ENCODE measurements at regions not wholly inside any gene's neighbourhood (a gene's known extent, or its start where the extent isn't known, plus 50 kb on each side); places are given as distances from the start of the nearest gene placed in this dataset.

- H3K27ac ChIP-seq = no peak overlapping the region
- H3K4me1 ChIP-seq (ENCODE audit: low read depth) = no peaks in the 10 kb centered on the region
- TF ChIP-seq, protein P1, sequence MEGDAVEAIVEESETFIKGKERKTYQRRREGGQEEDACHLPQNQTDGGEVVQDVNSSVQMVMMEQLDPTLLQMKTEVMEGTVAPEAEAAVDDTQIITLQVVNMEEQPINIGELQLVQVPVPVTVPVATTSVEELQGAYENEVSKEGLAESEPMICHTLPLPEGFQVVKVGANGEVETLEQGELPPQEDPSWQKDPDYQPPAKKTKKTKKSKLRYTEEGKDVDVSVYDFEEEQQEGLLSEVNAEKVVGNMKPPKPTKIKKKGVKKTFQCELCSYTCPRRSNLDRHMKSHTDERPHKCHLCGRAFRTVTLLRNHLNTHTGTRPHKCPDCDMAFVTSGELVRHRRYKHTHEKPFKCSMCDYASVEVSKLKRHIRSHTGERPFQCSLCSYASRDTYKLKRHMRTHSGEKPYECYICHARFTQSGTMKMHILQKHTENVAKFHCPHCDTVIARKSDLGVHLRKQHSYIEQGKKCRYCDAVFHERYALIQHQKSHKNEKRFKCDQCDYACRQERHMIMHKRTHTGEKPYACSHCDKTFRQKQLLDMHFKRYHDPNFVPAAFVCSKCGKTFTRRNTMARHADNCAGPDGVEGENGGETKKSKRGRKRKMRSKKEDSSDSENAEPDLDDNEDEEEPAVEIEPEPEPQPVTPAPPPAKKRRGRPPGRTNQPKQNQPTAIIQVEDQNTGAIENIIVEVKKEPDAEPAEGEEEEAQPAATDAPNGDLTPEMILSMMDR (IDR thresholded peaks at IDR 0.05; ENCODE audit: low read depth, low read length) = no peak
- no peak overlapping the region for H3K4me3 ChIP-seq
- no peaks in the 10 kb centered on the region for H3K36me3 ChIP-seq
- no peaks in the 10 kb centered on the region for H3K27me3 ChIP-seq
- no peaks in the 10 kb centered on the region for H3K9me3 ChIP-seq (ENCODE audit: low read depth)
- DNase-seq (ENCODE audit: low read depth in 1 of 2, low spot score in 1 of 2) = no peak
These were observed 127.1 kb upstream of the ITGA1 start for GRCh38 chr5:52660621-52661020.

GRCh38 chr5:52661903-52662595 lies 125.7 kb upstream of the ITGA1 start:
- TF ChIP-seq, protein P1 (IDR thresholded peaks at IDR 0.05; ENCODE audit: low read depth, low read length) = no peak
- H3K27ac ChIP-seq = no peak overlapping the region
- no peaks in the 10 kb centered on the region for H3K27me3 ChIP-seq
- no peaks in the 10 kb centered on the region for H3K36me3 ChIP-seq
- no peaks in the 10 kb centered on the region for H3K4me1 ChIP-seq (ENCODE audit: low read depth)
- DNase-seq (ENCODE audit: low read depth in 1 of 2, low spot score in 1 of 2) = no peak
- H3K4me3 ChIP-seq = no peak overlapping the region
- no peaks in the 10 kb centered on the region for H3K9me3 ChIP-seq (ENCODE audit: low read depth)

DNA sequence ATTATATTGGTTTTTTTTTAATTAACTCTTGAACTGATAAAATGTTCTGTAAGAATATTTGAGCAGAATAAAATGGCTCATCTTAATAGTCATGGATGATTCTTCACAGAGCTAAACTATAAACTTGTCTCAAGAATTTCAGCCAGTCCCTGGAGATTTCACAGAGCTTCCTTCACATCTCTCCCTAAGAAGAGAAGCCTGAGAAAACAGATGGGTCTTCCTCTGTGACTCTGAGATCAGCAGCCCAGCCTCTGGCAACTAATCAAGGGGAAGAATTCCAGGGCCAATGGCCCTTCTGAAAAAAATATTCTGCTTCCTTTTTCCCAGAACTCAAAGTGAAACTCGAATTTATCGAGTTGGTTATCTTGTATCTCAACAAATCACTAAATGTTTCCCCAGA lies 122.2 kb upstream of the ITGA1 start:
- no peaks in the 10 kb centered on the region for H3K4me1 ChIP-seq (ENCODE audit: low read depth)
- no peak overlapping the region for H3K27ac ChIP-seq
- H3K36me3 ChIP-seq = no peaks in the 10 kb centered on the region
- H3K9me3 ChIP-seq (ENCODE audit: low read depth) = no peaks in the 10 kb centered on the region
- no peak overlapping the region for H3K4me3 ChIP-seq
- H3K27me3 ChIP-seq = no peaks in the 10 kb centered on the region
- TF ChIP-seq, protein P1 (IDR thresholded peaks at IDR 0.05; ENCODE audit: low read depth, low read length) = no peak
- DNase-seq (ENCODE audit: low read depth in 1 of 2, low spot score in 1 of 2) = peak in 1 of 2 donors; percentile 51

GRCh38 chr5:52668139-52668538 lies 119.6 kb upstream of the ITGA1 start:
- H3K36me3 ChIP-seq = no peaks in the 10 kb centered on the region
- no peaks in the 10 kb centered on the region for H3K4me1 ChIP-seq (ENCODE audit: low read depth)
- H3K9me3 ChIP-seq (ENCODE audit: low read depth) = no peaks in the 10 kb centered on the region
- TF ChIP-seq, protein P1 (IDR thresholded peaks at IDR 0.05; ENCODE audit: low read depth, low read length) = no peak
- DNase-seq (ENCODE audit: low read depth in 1 of 2, low spot score in 1 of 2) = no peak
- H3K4me3 ChIP-seq = no peak overlapping the region
- H3K27ac ChIP-seq = no peak overlapping the region
- H3K27me3 ChIP-seq = no peaks in the 10 kb centered on the region

GRCh38 chr5:52668544-52669185 lies 119.1 kb upstream of the ITGA1 start:
- Histone ChIP-seq H3K4me3 (no peak overlapping the region), H3K27me3 (no peaks in the 10 kb centered on the region), H3K9me3 (ENCODE audit: low read depth) (no peaks in the 10 kb centered on the region), H3K36me3 (no peaks in the 10 kb centered on the region), H3K4me1 (ENCODE audit: low read depth) (no peaks in the 10 kb centered on the region), H3K27ac (no peak overlapping the region)
- DNase-seq (ENCODE audit: low read depth in 1 of 2, low spot score in 1 of 2) = no peak
- TF ChIP-seq, protein P1 (IDR thresholded peaks at IDR 0.05; ENCODE audit: low read depth, low read length) = no peak

Measured in cardiac muscle cell (in vitro differentiated cells and primary cell).